IMR-90 (cell line): ENCODE measurements at regions not wholly inside any gene's neighbourhood (a gene's known extent, or its start where the extent isn't known, plus 50 kb on each side); places are given as distances from the start of the nearest gene placed in this dataset.
"Not testable (repeated sequence)": the region's sequence is repeated elsewhere in the genome, so short reads cannot be mapped to it uniquely, and the experiment has no call there.

Experiments
- ATAC-seq: fragments of 200-7000 bp; cut with Tn5 transposase; 2 replicates; pipeline ENCODE4 v1.9.1; 2020; ENCODE audit warnings: low read depth, mild to moderate bottlenecking, moderate library complexity
- BruUV-seq: library from RNA; stranded (reverse); fragments of 400-500 nt; replicated peaks from 2 replicates; lab custom pipeline; 2021; lab: Mats Ljungman, UMichigan
- CTCF ChIA-PET: fragments of 300-600 bp; formaldehyde crosslinking; extraction: SDS; loops from one replicate; lab custom pipeline; 2021; ENCODE audit warnings: antibody characterized with exemption; lab: Yijun Ruan, JAX
- POLR2A ChIA-PET: fragments of 300-600 bp; sonication (Branson Sonifier 250); formaldehyde crosslinking; loops from one replicate; lab custom pipeline; 2022; ENCODE audit warnings: antibody characterized with exemption; ENCODE audit not compliant: unreplicated experiment; lab: Charles Lee
- DNase-seq: peaks from one replicate; pipeline ENCODE4 v3.0.0; 2013
- H2AFZ ChIP-seq: replicated peaks from 2 replicates; pipeline ENCODE3; 2013; ENCODE audit warnings: low read length, mild to moderate bottlenecking; ENCODE audit not compliant: poor library complexity
- H2AK5ac ChIP-seq: 2 replicates; pipeline ENCODE4 v1.6.1; 2013; ENCODE audit warnings: low read depth, low read length, inconsistent platforms
- H2AK9ac ChIP-seq: replicated peaks from 2 replicates; pipeline ENCODE3; 2013; ENCODE audit warnings: mild to moderate bottlenecking, low read depth, low read length, moderate library complexity; ENCODE audit not compliant: poor library complexity
- H2BK120ac ChIP-seq: 2 replicates; pipeline ENCODE4 v1.6.1; 2013; ENCODE audit warnings: low read depth, low read length, inconsistent platforms
- H2BK15ac ChIP-seq: 3 replicates; pipeline ENCODE4 v1.6.1; 2013; ENCODE audit warnings: low read depth, low read length, inconsistent platforms
- H2BK20ac ChIP-seq: 2 replicates; pipeline ENCODE4 v1.6.1; 2013; ENCODE audit warnings: low read depth, mild to moderate bottlenecking, inconsistent platforms, low read length, moderate library complexity
- H2BK5ac ChIP-seq: 2 replicates; pipeline ENCODE4 v1.6.1; 2013; ENCODE audit warnings: mild to moderate bottlenecking, low read depth, low read length, inconsistent platforms; ENCODE audit not compliant: poor library complexity, severe bottlenecking
- H3K14ac ChIP-seq: replicated peaks from 2 replicates; pipeline ENCODE4 v1.6.1; 2013; ENCODE audit warnings: low read depth, low read length, inconsistent platforms
- H3K18ac ChIP-seq: 2 replicates; pipeline ENCODE4 v1.6.1; 2013; ENCODE audit warnings: low read depth, low read length, control low read depth
- H3K23ac ChIP-seq: 2 replicates; pipeline ENCODE4 v1.6.1; 2013; ENCODE audit warnings: low read depth, low read length, inconsistent platforms
- H3K27ac ChIP-seq: 2 replicates; pipeline ENCODE4 v1.5.1; 2013; ENCODE audit warnings: mild to moderate bottlenecking, control low read depth, low read length; ENCODE audit not compliant: insufficient read depth
- H3K27me3 ChIP-seq: 2 replicates; pipeline ENCODE4 v1.6.1; 2013; ENCODE audit warnings: low read length; ENCODE audit not compliant: control insufficient read depth, insufficient read depth
- H3K36me3 ChIP-seq: 2 replicates; pipeline ENCODE4 v1.6.1; 2013; ENCODE audit warnings: low read length, mixed read lengths; ENCODE audit not compliant: control insufficient read depth, insufficient read depth
- H3K4ac ChIP-seq: 2 replicates; pipeline ENCODE4 v1.6.1; 2013; ENCODE audit warnings: low read depth, low read length, inconsistent platforms
- H3K4me1 ChIP-seq: 2 replicates; pipeline ENCODE4 v1.6.1; 2013; ENCODE audit warnings: low read length, mixed read lengths; ENCODE audit not compliant: control insufficient read depth, insufficient read depth
- H3K4me2 ChIP-seq: 2 replicates; pipeline ENCODE4 v1.6.1; 2013; ENCODE audit warnings: low read depth, mild to moderate bottlenecking, control low read depth, low read length, moderate library complexity
- H3K4me3 ChIP-seq: 2 replicates; pipeline ENCODE4 v1.5.1; 2013; ENCODE audit warnings: low read depth, mild to moderate bottlenecking, control low read depth, low read length, moderate library complexity; ENCODE audit not compliant: insufficient read depth
- H3K56ac ChIP-seq: 2 replicates; pipeline ENCODE4 v1.6.1; 2013; ENCODE audit warnings: low read length, inconsistent platforms; ENCODE audit not compliant: insufficient read depth; ENCODE audit errors: extremely low read depth
- H3K79me1 ChIP-seq, 2 experiments: 2 replicates each; pipeline ENCODE4 v1.6.1; 2013; ENCODE audit warnings: low read length in 2 of 2, inconsistent platforms in 1 of 2, low read depth in 1 of 2
- H3K9ac ChIP-seq: 2 replicates; pipeline ENCODE4 v1.6.1; 2013; ENCODE audit warnings: low read depth, low read length, control low read depth
- H3K9me1 ChIP-seq: 2 replicates; pipeline ENCODE4 v1.6.1; 2013; ENCODE audit warnings: low read length, inconsistent platforms; ENCODE audit not compliant: insufficient read depth
- H3K9me3 ChIP-seq: 2 replicates; pipeline ENCODE4 v1.6.1; 2013; ENCODE audit warnings: low read length; ENCODE audit not compliant: control insufficient read depth, insufficient read depth
- H4K20me1 ChIP-seq: 2 replicates; pipeline ENCODE4 v1.6.1; 2013; ENCODE audit warnings: low read length, inconsistent platforms; ENCODE audit not compliant: insufficient read depth
- H4K5ac ChIP-seq: 2 replicates; pipeline ENCODE4 v1.6.1; 2013; ENCODE audit warnings: mild to moderate bottlenecking, low read depth, low read length, control low read depth
- H4K8ac ChIP-seq, 2 experiments: 2 replicates each; pipeline ENCODE4 v1.6.1; 2013; ENCODE audit warnings: low read depth in 2 of 2, low read length in 2 of 2, control low read depth in 1 of 2, inconsistent platforms in 1 of 2
- H4K91ac ChIP-seq: 2 replicates; pipeline ENCODE4 v1.6.1; 2013; ENCODE audit warnings: low read depth, low read length, inconsistent platforms; ENCODE audit not compliant: insufficient read depth
- WGBS, 2 experiments: methylation state at CpG; one replicate each; pipeline versions ENCODE4 v1.1.5 to v1.1.7; 2013; ENCODE audit warnings: missing lambda C conversion rate in 2 of 2; ENCODE audit not compliant: insufficient read length in 1 of 2; ENCODE audit errors: extremely low coverage in 2 of 2; 5-methylcytosine and 5-hydroxymethylcytosine counted together
- dilution Hi-C: fragments of 300-500 bp; cut with HindIII; formaldehyde crosslinking; loops from one replicate; pipeline ENCODE4 v1.14.3; 2018; ENCODE audit warnings: low sequenced_read_pairs; ENCODE audit not compliant: unreplicated experiment
- in situ Hi-C: fragments of 300-500 bp; cut with MboI; formaldehyde crosslinking; loops from 3 replicates; pipeline ENCODE4 v1.14.3; 2019; ENCODE audit warnings: low sequenced_read_pairs, inconsistent platforms, mixed read lengths
- intact Hi-C: fragments of 100-400 bp; cut with micrococcal nuclease; formaldehyde crosslinking; loops from 2 replicates; pipeline ENCODE4 v1.10.0; 2022

- H4K20me1 ChIP-seq, H2BK20ac ChIP-seq, H3K79me1 ChIP-seq, H2BK120ac ChIP-seq, POLR2A ChIA-PET, H3K27ac ChIP-seq, CTCF ChIA-PET, H3K18ac ChIP-seq, H2BK15ac ChIP-seq, H3K27me3 ChIP-seq, H3K23ac ChIP-seq, H3K4me2 ChIP-seq, H3K9me1 ChIP-seq, dilution Hi-C loops, H3K14ac ChIP-seq, H3K36me3 ChIP-seq, H2AK5ac ChIP-seq, H3K9ac ChIP-seq, BruUV-seq, H4K8ac ChIP-seq, H4K5ac ChIP-seq, intact Hi-C loops, H2AFZ ChIP-seq, H3K4me1 ChIP-seq, H2AK9ac ChIP-seq, in situ Hi-C loops, H3K9me3 ChIP-seq, DNase-seq, H2BK5ac ChIP-seq, ATAC-seq, H3K4me3 ChIP-seq, H4K91ac ChIP-seq, H3K4ac ChIP-seq, H3K56ac ChIP-seq: not testable (repeated sequence)
- WGBS, 2 experiments = no CpG with 5 or more reads among the region's 4 CpGs
Observed at GRCh38 chr5:166742951-166743350, 1548.5 kb upstream of the WWC1 start.
